ENCODE measurements at regions not wholly inside any gene's neighbourhood (a gene's known extent, or its start where the extent isn't known, plus 50 kb on each side); places are given as distances from the start of the nearest gene placed in this dataset.
A peak's percentile ranks its signal among the peaks of the same experiment; 100 is the strongest.

DNA sequence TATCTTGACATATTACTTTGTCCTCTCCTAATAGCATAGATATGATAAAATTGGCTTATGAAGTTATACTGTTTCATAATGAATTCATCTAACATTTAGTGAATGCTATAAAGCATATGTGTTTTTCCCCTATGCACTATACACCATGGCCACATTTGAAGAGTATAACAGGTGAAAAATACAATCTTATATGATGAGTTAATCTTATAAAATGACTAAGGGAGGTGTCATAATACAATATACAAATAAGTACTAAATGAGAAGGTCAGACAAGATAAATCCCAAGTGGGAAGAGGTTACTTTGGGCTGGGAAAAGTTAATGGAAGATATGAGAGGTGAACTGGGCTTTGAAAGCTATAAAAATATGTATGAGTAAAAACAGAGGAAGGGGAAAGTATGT lies 174.4 kb downstream of the PCSK1 start:
- TF ChIP-seq, protein P1, sequence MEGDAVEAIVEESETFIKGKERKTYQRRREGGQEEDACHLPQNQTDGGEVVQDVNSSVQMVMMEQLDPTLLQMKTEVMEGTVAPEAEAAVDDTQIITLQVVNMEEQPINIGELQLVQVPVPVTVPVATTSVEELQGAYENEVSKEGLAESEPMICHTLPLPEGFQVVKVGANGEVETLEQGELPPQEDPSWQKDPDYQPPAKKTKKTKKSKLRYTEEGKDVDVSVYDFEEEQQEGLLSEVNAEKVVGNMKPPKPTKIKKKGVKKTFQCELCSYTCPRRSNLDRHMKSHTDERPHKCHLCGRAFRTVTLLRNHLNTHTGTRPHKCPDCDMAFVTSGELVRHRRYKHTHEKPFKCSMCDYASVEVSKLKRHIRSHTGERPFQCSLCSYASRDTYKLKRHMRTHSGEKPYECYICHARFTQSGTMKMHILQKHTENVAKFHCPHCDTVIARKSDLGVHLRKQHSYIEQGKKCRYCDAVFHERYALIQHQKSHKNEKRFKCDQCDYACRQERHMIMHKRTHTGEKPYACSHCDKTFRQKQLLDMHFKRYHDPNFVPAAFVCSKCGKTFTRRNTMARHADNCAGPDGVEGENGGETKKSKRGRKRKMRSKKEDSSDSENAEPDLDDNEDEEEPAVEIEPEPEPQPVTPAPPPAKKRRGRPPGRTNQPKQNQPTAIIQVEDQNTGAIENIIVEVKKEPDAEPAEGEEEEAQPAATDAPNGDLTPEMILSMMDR (IDR thresholded peaks at IDR 0.05; ENCODE audit: low read length, missing control alignments), result no peak
- no peak for DNase-seq (ENCODE audit: low read depth)
- H3K4me3 ChIP-seq (replicated peaks; ENCODE audit: low read depth, low read length), result no peak overlapping the region

DNA sequence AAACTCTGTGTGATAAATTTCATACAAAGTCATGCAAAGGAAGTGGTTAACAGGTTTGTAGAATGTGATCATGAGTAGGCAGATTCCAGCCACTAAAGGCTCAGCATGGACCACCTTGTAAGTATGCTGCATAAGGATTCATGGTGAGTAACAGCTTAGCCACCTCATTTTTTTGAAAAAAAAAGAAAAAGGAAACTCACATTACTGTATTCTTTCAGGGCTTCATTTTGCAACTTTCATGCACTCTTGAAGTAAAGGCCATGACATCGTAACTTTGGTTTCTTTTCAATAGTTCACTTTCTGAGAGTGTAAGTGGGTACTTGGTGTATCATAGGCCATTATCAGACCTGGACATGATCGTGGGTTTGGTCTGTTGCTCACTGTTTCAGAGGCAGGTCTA lies 175.1 kb downstream of the PCSK1 start:
- no peak overlapping the region for H3K4me3 ChIP-seq (replicated peaks; ENCODE audit: low read depth, low read length)
- DNase-seq (ENCODE audit: low read depth), result peak; percentile 34
- TF ChIP-seq, protein P1 (IDR thresholded peaks at IDR 0.05; ENCODE audit: low read length, missing control alignments), result no peak

DNA sequence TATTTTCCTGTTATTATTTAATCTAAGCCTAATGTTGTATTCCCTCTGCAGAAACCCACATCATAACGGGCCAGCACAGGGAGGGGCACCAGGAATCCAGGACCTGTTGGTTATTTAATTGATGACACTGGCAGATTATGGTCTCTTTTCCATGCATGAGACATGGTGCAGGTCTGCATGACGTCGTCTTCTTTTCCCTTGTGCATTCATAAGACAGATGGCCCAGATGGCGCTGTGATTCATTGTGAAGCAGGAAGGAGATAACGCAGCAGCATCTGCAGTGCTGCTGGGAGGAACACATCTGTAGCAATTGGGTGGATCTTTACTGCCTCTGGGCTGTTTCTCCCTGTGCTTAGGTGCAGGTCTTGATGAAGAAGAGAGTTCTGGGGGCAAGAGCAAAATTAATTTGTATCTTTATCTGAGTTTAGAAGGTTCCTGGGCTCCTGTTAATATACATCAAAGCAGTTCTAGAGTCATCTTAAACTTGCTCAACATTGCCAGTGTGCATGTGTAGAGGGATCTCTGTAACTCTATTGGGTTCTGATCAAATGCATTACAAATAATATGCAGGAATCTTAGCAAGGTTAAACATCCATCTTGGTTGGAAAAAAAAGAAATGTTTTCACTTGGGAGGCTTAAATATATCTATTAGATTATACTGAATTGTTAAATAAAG lies 176.1 kb downstream of the PCSK1 start:
- TF ChIP-seq, protein P1 (IDR thresholded peaks at IDR 0.05; ENCODE audit: low read length, missing control alignments), result no peak
- peak; percentile 83 for DNase-seq (ENCODE audit: low read depth)
- H3K4me3 ChIP-seq (replicated peaks; ENCODE audit: low read depth, low read length), result no peak overlapping the region

DNA sequence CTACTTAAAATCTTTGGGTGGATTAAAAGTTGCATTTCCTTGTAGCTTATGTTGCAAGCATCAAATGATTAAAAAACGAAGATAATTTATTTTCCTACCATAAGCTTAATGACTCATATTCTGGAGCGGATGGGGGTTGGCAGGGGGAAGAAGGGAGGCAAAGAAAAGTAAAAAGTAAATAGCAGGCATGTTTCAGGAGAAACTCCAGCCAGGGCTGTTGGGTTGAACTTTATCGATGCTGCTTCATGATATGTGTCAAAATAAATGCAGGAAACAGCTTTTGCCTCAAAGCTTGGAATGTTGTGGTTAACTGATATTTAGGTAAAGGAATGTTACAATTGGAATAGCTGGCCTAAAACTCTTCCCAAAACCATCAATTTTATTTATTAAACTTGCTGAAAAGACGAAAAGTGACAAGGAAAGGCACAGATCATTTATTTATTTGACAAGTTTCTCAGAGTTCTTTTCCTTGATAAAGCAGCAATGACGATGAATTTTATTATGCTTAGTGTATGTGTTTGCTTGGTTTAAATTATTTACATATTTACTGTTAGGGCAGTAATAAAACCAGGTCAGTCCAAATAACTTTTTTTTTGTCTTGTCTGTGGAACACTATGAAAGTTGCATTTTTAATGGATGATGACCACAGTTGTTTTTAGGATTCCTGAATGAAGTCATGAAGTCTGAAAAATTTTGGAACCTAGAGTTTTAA lies 177.9 kb downstream of the PCSK1 start:
- no peak overlapping the region for H3K4me3 ChIP-seq (replicated peaks; ENCODE audit: low read depth, low read length)
- peak; percentile 92 for DNase-seq (ENCODE audit: low read depth)
- TF ChIP-seq, protein P1 (IDR thresholded peaks at IDR 0.05; ENCODE audit: low read length, missing control alignments), result no peak

DNA sequence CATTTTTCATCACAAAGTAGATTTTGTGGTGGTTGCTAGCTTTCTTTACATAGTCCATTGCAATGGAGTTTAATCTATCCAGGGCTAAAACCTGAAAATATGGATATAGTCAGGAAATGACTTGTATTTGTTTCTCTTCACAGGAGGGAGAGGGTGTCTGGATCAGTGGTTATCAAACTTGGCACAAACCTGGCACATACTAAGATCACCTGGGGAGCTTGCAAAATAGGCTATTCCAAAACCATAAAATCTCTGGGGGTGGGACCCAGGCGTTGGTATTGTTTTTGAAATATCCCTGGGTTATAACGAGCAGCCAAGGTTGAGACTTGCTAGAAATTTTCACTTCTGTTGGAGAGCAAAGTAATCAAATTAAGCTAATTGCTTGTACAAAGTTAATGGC lies 179.9 kb downstream of the PCSK1 start:
- TF ChIP-seq, protein P1 (IDR thresholded peaks at IDR 0.05; ENCODE audit: low read length, missing control alignments), result no peak
- no peak for DNase-seq (ENCODE audit: low read depth)
- no peak overlapping the region for H3K4me3 ChIP-seq (replicated peaks; ENCODE audit: low read depth, low read length)

DNA sequence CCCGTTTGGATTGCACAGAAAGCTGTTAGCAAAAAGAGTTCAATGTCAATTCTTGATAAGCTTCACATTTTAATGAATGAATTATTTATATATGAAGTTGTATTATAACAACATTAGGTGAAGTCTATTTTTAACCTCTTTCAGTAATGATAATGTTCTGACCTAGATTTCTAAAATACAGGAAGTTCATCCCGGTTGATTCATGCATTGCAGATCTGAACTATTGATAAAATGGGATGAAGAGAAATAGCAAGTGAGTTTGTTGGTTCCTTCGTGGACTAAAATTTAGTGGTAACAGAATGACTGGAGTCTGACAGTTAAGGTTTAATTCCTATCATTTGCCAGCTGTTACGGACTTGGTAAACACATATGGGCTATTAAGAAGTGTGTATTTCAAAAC lies 180.5 kb downstream of the PCSK1 start:
- TF ChIP-seq, protein P1 (IDR thresholded peaks at IDR 0.05; ENCODE audit: low read length, missing control alignments), result no peak
- no peak for DNase-seq (ENCODE audit: low read depth)
- H3K4me3 ChIP-seq (replicated peaks; ENCODE audit: low read depth, low read length), result no peak overlapping the region

Measured in fibroblast of pulmonary artery (primary cell).